ENCODE measurements at regions not wholly inside any gene's neighbourhood (a gene's known extent, or its start where the extent isn't known, plus 50 kb on each side); places are given as distances from the start of the nearest gene placed in this dataset.

- no peak for TF ChIP-seq POLR2A (IDR thresholded peaks at IDR 0.05)
- TF ChIP-seq, protein P1, sequence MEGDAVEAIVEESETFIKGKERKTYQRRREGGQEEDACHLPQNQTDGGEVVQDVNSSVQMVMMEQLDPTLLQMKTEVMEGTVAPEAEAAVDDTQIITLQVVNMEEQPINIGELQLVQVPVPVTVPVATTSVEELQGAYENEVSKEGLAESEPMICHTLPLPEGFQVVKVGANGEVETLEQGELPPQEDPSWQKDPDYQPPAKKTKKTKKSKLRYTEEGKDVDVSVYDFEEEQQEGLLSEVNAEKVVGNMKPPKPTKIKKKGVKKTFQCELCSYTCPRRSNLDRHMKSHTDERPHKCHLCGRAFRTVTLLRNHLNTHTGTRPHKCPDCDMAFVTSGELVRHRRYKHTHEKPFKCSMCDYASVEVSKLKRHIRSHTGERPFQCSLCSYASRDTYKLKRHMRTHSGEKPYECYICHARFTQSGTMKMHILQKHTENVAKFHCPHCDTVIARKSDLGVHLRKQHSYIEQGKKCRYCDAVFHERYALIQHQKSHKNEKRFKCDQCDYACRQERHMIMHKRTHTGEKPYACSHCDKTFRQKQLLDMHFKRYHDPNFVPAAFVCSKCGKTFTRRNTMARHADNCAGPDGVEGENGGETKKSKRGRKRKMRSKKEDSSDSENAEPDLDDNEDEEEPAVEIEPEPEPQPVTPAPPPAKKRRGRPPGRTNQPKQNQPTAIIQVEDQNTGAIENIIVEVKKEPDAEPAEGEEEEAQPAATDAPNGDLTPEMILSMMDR (IDR thresholded peaks at IDR 0.05) = no peak
Measured at GRCh38 chr15:46525984-46526725, 891.3 kb downstream of the SQOR start.

Measured in adrenal gland (tissue), 5 donors.